BJ (cell line): ENCODE measurements at regions not wholly inside any gene's neighbourhood (a gene's known extent, or its start where the extent isn't known, plus 50 kb on each side); places are given as distances from the start of the nearest gene placed in this dataset.
"Not testable (repeated sequence)": the region's sequence is repeated elsewhere in the genome, so short reads cannot be mapped to it uniquely, and the experiment has no call there.

Source experiments
- CTCF ChIA-PET: fragments of 350-600 bp; formaldehyde crosslinking; extraction: SDS; loops from one replicate; lab custom pipeline; 2021; ENCODE audit warnings: antibody characterized with exemption, inconsistent platforms; lab: Yijun Ruan, JAX
- POLR2A ChIA-PET: fragments of 300-600 bp; sonication (Branson Sonifier 250); formaldehyde crosslinking; extraction: SDS; loops from one replicate; lab custom pipeline; 2021; ENCODE audit warnings: antibody characterized with exemption; lab: Charles Lee
- DNase-seq: peaks from one replicate; pipeline ENCODE4 v3.0.0-alpha.2; 2011; ENCODE audit warnings: low read depth
- H3K27me3 ChIP-seq: 2 replicates; pipeline ENCODE4 v1.6.0; 2011; ENCODE audit warnings: low read length; ENCODE audit not compliant: control insufficient read depth, insufficient read depth
- H3K36me3 ChIP-seq: 2 replicates; pipeline ENCODE4 v1.5.1; 2011; ENCODE audit warnings: low read length; ENCODE audit not compliant: control insufficient read depth, insufficient read depth
- H3K4me3 ChIP-seq: 2 replicates; pipeline ENCODE4 v1.5.1; 2011; ENCODE audit warnings: low read depth, mild to moderate bottlenecking, control low read depth, low read length
- CTCF ChIP-seq: IDR thresholded peaks from 2 replicates; pipeline ENCODE4 v1.5.1; 2011; ENCODE audit warnings: low read depth, mild to moderate bottlenecking, control low read depth, inconsistent platforms, low read length, moderate library complexity; ENCODE audit not compliant: insufficient read depth

GRCh38 chr5:25412116-25412661 lies 767.4 kb upstream of the CDH10 start:
- no peaks in the 10 kb centered on the region for H3K27me3 ChIP-seq
- CTCF ChIA-PET, result interaction anchor here (0.7 kb wide), 1 partner anchor 39 kb away, joined by 3 read pairs; no protein-coding TSS in a partner anchor
- TF ChIP-seq CTCF, result no peak
- POLR2A ChIA-PET, result no interaction called here
- no peak for DNase-seq
- no peak overlapping the region for H3K4me3 ChIP-seq
- H3K36me3 ChIP-seq, result no peaks in the 10 kb centered on the region

GRCh38 chr5:25407365-25407764 lies 762.6 kb upstream of the CDH10 start:
- DNase-seq, H3K36me3 ChIP-seq, POLR2A ChIA-PET, H3K4me3 ChIP-seq, H3K27me3 ChIP-seq: not testable (repeated sequence)
- CTCF ChIA-PET, result interaction anchor here (0.7 kb wide), 1 partner anchor 596 kb away, joined by 3 read pairs; no protein-coding TSS in a partner anchor

- ChIA-PET CTCF (no interaction called here), POLR2A (no interaction called here)
- no peak for TF ChIP-seq CTCF
- Histone ChIP-seq H3K27me3 (no peaks in the 10 kb centered on the region), H3K4me3 (no peak overlapping the region), H3K36me3 (no peaks in the 10 kb centered on the region)
- no peak for DNase-seq
Measured at GRCh38 chr5:25405850-25406249, 761.1 kb upstream of the CDH10 start.

GRCh38 chr5:25399878-25400480 lies 755.2 kb upstream of the CDH10 start:
- DNase-seq, result no peak
- H3K36me3 ChIP-seq, result no peaks in the 10 kb centered on the region
- CTCF ChIA-PET, result no interaction called here
- no peak overlapping the region for H3K4me3 ChIP-seq
- no peaks in the 10 kb centered on the region for H3K27me3 ChIP-seq
- TF ChIP-seq CTCF, result no peak
- POLR2A ChIA-PET, result no interaction called here

GRCh38 chr5:25393957-25394356 lies 749.2 kb upstream of the CDH10 start:
- DNase-seq, result no peak
- TF ChIP-seq CTCF, result no peak
- H3K27me3 ChIP-seq, result no peaks in the 10 kb centered on the region
- ChIA-PET POLR2A (no interaction called here), CTCF (no interaction called here)
- H3K4me3 ChIP-seq, result no peak overlapping the region
- H3K36me3 ChIP-seq, result no peaks in the 10 kb centered on the region

- TF ChIP-seq CTCF, result no peak
- POLR2A ChIA-PET, result no interaction called here
- no peak overlapping the region for H3K4me3 ChIP-seq
- no peaks in the 10 kb centered on the region for H3K36me3 ChIP-seq
- no peaks in the 10 kb centered on the region for H3K27me3 ChIP-seq
- DNase-seq, result no peak
- CTCF ChIA-PET, result no interaction called here
Measured at GRCh38 chr5:25393256-25393655, 748.5 kb upstream of the CDH10 start.
